ENCODE measurements at regions not wholly inside any gene's neighbourhood (a gene's known extent, or its start where the extent isn't known, plus 50 kb on each side); places are given as distances from the start of the nearest gene placed in this dataset.
"Not testable (repeated sequence)": the region's sequence is repeated elsewhere in the genome, so short reads cannot be mapped to it uniquely, and the experiment has no call there.

DNA sequence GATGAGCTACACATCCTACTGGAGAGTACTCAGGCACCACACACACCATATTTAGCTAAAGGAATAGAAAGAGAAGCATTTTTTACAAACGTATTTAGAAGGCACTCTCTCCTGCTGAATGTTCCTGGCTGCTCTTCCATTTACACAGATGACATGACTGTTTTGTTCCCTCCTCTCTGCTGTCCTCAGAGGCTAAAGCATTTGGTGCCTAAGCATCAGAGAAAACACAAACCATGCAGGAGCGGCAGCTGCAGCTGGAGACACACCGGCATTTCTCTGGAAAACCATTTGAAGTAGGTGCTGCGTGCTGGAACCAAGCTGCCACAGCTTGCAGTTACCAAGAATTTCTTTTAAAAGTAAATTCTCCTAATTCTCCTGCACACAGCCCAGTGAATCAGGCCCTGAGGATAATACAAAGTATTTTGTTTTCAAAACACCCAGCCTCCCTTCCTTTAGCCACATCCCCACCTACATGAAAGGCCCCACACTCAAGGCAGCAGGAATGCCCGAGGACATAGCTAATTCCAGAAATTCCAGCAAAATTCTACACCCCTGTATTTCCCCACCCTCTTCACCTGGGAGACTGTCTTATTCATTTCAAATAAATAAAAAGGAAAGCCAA, 488.9 kb upstream of the SOX11 start:
- no peak for DNase-seq

- not testable (repeated sequence) for DNase-seq
These were observed 485.4 kb upstream of the SOX11 start for GRCh38 chr2:5206742-5207141.

DNA sequence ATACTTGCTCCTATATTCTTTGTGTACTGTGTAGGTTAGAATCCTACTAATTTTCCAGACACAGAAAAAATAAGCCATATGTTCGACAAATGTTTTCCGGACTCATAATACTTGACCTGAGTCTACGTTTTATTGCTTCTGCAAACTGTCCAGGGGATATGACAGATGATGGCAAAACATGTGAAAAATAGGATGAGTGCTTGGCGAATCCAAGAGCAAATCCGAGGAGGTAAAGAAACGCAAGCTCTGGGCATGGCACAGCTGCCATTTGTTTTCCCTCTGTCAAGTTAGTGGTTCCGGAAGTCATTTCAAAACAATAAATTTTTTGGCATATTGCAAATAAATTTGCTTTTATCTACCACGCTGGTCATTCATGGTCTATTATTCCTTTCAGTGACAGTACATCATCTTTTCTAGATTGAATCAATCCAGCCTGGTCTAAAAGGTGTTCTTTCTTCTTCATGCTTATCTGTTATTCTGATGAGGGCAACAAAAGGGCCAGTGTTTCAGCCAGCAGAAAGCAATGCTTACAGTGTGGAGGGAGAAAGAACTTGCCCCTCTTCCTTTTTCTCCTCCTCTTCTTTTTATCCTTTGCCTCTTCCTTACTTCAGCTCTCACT, 476.1 kb upstream of the SOX11 start:
- DNase-seq = no peak

- no peak for DNase-seq
These were observed 465.0 kb upstream of the SOX11 start for GRCh38 chr2:5227062-5227699.

DNA sequence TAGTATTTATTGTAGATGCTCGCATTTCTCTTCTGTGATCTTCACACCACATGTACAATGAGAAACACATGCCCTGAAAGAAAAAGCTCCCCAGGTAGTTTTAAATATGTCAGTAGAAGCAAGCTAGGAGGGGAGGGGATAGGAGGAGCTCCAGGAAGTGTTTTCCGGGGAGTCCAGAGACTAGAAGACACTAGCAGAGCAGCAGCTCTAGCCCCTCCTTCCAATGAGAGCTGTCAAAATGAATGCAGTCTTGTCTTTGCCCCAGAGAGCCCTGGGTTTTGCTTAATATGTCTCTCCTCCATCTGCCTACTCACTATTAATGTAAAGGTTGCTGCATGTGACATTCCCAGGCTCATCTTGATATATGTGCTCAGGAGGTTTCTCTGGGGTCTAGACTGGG, 462.6 kb upstream of the SOX11 start:
- no peak for DNase-seq

GRCh38 chr2:5230444-5230843, 461.7 kb upstream of the SOX11 start:
- no peak for DNase-seq

- no peak for DNase-seq
These were observed 461.3 kb upstream of the SOX11 start for GRCh38 chr2:5230855-5231254.

- DNase-seq = no peak
These were observed 460.9 kb upstream of the SOX11 start for GRCh38 chr2:5231287-5231686.

- no peak for DNase-seq
These were observed 457.6 kb upstream of the SOX11 start for GRCh38 chr2:5234563-5234962.

GRCh38 chr2:5235701-5236100, 456.5 kb upstream of the SOX11 start:
- DNase-seq = no peak

- DNase-seq = no peak
These were observed 455.9 kb upstream of the SOX11 start for GRCh38 chr2:5236249-5236648.

DNA sequence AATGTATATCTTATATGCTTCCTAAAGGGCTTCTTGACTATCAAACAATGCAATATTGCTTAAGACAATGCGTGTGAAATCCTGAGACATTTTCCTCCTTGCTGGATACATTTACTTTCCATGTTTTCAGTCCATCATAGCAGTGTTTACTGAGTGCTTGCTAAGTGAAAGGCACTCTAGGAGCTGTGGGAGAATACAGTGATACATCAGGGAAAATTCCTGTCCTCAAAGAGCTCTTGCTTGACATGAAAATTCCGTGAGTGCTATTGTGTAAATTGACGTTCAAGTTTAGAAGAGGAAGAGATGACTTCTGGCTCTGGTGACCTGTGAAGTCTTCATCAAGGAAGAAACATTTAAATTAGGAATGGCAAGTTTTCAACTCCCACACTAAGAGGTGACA, 449.4 kb upstream of the SOX11 start:
- no peak for DNase-seq

DNA sequence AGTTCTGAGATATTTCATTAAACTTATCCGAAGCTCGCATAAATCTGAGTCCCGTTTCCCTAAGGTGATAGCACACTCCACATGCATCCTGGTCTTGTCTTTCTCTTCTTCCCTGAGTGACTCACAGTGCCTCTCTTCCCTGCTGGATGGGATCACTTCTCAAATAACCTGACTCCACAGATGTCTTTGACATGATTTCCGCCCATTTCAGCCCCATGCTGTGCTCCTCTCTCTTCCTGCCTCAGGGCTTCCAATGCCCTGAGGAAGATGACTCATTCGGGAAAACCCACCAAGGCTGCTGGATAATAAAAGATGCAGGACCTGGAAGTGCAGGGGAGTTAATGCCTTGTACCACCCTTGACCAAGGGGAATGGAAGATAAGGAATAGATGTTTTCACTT, 441.7 kb upstream of the SOX11 start:
- peak; percentile 31 for DNase-seq

DNA sequence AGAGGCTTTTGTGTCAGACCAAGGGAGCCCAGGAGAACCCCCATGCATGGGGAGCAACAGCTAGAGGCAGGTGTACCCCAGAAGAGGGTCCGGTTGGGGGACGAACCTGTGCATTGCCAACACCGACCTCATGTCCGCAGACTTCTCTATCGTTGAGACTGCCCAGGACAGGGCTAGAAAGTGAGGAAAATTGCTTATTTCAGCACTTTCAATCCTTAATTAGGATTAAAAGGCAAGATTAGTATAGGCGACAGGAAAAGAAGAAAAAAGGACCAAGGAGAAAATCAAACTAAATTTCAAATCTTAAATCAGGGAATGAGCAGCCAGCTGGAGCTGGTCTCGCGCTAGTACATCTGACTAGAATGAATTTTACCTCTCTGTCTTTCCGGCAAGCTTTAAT, 438.9 kb upstream of the SOX11 start:
- DNase-seq = no peak

DNA sequence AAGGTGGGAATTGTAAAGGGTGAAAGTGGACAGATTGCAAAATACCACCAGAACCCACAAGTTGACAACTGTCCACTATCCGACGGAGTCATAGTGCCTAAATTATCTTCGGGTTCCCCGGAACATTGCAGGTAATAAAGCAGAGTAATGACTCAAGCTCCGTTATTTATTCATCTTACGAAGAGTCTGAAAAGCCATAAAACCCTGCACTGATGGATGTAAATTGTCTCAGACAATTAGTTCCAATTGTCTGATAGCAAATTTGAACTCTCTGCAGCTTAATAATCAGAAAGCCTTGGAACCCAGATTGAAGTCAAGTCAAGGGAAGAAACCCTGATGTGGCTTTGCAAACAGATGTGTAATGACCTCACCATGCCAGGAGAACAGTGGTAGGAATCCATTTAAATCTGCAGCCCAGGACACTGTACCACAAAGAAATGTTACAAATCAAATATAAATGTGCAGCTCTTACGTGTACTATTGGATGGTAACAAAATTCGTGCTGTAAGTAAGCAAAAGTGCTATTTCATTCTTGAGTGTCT, 437.3 kb upstream of the SOX11 start:
- no peak for DNase-seq

GRCh38 chr2:5263291-5263690, 428.9 kb upstream of the SOX11 start:
- DNase-seq = no peak

- DNase-seq = no peak
These were observed 427.8 kb upstream of the SOX11 start for GRCh38 chr2:5264361-5264760.

DNA sequence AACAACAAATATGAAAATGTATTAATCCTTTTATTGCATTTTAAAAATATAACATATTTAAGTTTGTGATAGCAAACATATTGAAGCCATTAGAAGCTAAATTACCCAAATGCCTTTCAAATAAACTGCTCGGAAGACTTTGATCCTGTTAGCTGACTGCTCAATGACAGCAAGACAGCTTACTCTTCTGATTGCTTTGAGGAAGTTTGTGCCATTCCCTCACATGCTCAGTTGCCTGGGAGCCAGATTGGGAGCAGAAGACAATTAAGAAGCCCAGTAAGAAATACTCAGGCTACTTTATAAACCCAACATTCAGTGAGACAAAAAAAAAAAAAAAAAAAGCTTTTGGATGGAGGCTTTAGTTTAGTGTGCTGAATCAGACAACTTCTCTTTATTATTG, 407.1 kb upstream of the SOX11 start:
- no peak for DNase-seq

GRCh38 chr2:5285872-5286769, 406.1 kb upstream of the SOX11 start:
- DNase-seq = peak; percentile 55

DNA sequence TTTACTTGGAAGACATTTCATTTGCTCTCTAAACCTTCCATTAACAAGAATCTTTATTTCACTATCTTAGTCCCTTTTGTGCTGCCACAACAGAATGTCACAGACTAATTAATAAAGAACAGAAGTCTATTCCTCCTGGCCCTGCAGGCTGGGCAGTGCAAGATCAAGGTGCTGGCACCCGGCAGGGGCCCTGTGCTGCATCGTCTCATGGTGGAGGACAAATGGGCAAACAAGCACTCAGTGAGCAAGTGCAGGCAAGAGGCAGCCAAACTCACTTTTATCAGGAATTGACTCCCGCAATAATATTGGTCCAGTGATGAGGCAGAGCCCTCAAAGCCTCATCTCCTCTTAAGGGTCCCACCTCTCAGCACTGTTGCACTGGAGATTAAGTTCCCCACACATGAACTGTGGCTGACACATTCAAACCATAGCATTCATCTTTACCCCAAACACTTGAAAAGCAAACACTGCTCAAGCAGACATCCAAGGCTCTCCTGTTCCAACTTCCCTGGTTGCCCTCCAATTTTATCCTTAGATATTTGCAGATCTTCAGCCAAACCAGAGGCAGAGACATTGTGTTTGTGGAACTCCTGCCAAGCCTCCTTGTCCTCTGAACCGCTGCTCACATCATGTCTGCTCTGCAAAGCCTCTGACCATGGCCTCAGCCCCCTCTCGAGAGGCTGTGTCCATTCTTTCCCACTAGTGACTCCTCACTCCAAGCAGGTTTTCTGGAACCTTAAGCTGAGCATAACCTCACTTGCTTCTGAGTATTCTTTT, 404.4 kb upstream of the SOX11 start:
- DNase-seq = no peak

DNA sequence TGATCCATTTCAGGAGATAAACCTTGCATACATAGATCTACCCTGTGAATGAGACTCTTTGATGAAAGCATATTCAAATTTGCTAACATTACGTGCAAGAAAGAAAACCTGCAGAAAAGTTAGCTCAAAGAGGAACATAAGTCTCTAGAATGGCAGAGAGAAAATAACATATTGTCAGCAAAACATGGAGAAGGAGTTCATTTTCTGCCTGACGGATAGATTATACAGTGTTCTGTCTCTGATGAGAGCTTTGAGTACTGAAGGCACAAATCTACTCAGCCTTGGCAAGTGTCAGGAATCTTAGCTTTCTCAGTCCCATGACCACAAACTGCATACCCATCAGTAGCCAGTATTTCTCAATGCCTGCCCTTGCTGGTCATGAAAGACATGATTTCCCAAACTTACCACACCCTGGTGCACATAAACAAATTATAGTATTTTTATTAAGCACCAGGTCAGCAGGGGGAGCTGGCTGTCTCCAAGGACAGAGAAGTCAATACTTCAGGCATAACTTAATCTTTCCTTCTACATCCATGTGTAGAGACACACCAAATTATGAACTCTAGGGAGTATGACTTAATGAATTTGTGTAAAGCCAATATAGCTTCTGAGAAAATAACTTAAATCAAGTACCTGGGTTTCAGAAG, 401.2 kb upstream of the SOX11 start:
- DNase-seq = no peak

- no peak for DNase-seq
These were observed 387.5 kb upstream of the SOX11 start for GRCh38 chr2:5304640-5305039.
